ENCODE measurements at regions not wholly inside any gene's neighbourhood (a gene's known extent, or its start where the extent isn't known, plus 50 kb on each side); places are given as distances from the start of the nearest gene placed in this dataset.

DNA sequence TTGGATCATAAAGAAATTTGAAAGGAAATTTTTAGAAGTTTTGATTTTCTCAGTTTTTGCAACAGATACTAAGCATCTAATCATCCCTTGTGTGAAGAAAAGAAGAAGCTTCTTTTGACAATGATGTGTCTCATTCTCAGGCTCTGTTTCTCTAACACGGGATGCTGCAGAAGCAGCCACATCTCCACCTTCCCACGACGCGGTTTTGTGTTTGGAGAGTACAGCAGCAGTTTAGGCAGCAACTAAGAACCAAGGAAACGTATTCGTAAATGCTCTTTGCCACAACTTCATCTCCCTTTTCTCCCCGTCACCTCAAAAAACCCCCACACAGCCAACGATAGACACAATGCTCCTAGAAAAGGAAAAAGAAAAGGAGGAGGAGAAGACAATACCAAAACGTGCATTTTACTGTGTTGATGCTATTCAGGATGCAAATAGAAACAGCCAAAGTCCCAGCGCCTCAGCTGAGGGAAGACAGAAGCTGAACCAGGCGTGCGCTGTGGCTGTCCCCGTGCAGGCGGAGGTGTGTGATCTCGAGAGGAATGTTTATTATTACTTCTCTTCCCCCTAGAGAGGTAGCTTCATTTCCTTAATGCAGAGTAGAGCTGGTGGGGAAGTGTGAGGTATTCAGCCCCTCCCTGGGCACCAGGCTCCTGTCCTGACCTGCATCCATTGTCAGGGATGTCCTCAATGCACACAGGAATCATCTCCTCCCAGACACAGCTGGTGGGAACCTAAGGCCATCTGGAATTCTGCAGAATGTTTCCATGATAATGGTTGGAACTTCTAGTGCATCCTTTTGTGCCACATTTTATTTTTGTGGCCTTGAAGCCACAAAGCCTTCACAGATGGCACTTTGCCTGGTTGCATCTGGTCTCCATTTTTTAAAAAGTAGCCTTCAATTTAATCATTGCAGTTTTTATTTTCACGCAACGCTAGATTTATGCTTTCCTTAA lies 174.6 kb upstream of the KLF6 start:
- no peaks in the 10 kb centered on the region for H3K27me3 ChIP-seq (ENCODE audit: control insufficient read depth, insufficient read depth, low read length)
- BruUV-seq (replicated peaks): no TSS peak
- CTCF ChIA-PET: no interaction called here
- peak overlapping the region; percentile 84 for H3K27ac ChIP-seq (ENCODE audit: low read length)
- intact Hi-C loops (cut with micrococcal nuclease; ENCODE audit: unreplicated experiment): loop anchor here (10.0 kb wide), 1 partner anchor 95 kb away; no protein-coding TSS in a partner anchor
- no peak for TF ChIP-seq TCF7L2 (IDR thresholded peaks at IDR 0.05; ENCODE audit: low read depth, low read length)
- TF ChIP-seq, protein P1, sequence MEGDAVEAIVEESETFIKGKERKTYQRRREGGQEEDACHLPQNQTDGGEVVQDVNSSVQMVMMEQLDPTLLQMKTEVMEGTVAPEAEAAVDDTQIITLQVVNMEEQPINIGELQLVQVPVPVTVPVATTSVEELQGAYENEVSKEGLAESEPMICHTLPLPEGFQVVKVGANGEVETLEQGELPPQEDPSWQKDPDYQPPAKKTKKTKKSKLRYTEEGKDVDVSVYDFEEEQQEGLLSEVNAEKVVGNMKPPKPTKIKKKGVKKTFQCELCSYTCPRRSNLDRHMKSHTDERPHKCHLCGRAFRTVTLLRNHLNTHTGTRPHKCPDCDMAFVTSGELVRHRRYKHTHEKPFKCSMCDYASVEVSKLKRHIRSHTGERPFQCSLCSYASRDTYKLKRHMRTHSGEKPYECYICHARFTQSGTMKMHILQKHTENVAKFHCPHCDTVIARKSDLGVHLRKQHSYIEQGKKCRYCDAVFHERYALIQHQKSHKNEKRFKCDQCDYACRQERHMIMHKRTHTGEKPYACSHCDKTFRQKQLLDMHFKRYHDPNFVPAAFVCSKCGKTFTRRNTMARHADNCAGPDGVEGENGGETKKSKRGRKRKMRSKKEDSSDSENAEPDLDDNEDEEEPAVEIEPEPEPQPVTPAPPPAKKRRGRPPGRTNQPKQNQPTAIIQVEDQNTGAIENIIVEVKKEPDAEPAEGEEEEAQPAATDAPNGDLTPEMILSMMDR (IDR thresholded peaks at IDR 0.05): no peak
- TF ChIP-seq, protein P2, sequence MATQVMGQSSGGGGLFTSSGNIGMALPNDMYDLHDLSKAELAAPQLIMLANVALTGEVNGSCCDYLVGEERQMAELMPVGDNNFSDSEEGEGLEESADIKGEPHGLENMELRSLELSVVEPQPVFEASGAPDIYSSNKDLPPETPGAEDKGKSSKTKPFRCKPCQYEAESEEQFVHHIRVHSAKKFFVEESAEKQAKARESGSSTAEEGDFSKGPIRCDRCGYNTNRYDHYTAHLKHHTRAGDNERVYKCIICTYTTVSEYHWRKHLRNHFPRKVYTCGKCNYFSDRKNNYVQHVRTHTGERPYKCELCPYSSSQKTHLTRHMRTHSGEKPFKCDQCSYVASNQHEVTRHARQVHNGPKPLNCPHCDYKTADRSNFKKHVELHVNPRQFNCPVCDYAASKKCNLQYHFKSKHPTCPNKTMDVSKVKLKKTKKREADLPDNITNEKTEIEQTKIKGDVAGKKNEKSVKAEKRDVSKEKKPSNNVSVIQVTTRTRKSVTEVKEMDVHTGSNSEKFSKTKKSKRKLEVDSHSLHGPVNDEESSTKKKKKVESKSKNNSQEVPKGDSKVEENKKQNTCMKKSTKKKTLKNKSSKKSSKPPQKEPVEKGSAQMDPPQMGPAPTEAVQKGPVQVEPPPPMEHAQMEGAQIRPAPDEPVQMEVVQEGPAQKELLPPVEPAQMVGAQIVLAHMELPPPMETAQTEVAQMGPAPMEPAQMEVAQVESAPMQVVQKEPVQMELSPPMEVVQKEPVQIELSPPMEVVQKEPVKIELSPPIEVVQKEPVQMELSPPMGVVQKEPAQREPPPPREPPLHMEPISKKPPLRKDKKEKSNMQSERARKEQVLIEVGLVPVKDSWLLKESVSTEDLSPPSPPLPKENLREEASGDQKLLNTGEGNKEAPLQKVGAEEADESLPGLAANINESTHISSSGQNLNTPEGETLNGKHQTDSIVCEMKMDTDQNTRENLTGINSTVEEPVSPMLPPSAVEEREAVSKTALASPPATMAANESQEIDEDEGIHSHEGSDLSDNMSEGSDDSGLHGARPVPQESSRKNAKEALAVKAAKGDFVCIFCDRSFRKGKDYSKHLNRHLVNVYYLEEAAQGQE (IDR thresholded peaks at IDR 0.05; ENCODE audit: insufficient read depth in 1 of 2, low read depth in 2 of 2, low read length in 1 of 2): no peak
- TF ChIP-seq SIN3A (IDR thresholded peaks at IDR 0.05; ENCODE audit: borderline replicate concordance, insufficient read depth, low read depth, low read length): no peak
- no peak for TF ChIP-seq POLR2AphosphoS5 (IDR thresholded peaks at IDR 0.05; ENCODE audit: low read depth, low read length)
- H3K4me1 ChIP-seq (ENCODE audit: control insufficient read depth, insufficient read depth, low read length): peaks cover 64% of the 10 kb centered on the region
- H3K4me3 ChIP-seq (ENCODE audit: low read depth in 2 of 2, low read length in 2 of 2): peak overlapping the region in 1 of 2 experiments; percentile 39; a peak in 2 of 4 replicates
- in situ Hi-C loops (cut with HindIII; ENCODE audit: low pct_unique_long_range_greater_than_20kb, low sequenced_read_pairs): no loop called here
- no peaks in the 10 kb centered on the region for H3K36me3 ChIP-seq (ENCODE audit: control insufficient read depth, insufficient read depth, low read length)
- H3K9me3 ChIP-seq (ENCODE audit: control insufficient read depth, insufficient read depth, low read depth, low read length): no peaks in the 10 kb centered on the region
- POLR2A ChIA-PET: interaction anchor here (0.5 kb wide), 1 partner anchor 161 kb away, joined by 16 read pairs; no protein-coding TSS in a partner anchor
- DNase-seq (ENCODE audit: low read depth, low spot score) (no peak), ATAC-seq (peak; percentile 53; the same call in 1 of the 2 replicates)

- POLR2A ChIA-PET: no interaction called here
Measured at GRCh38 chr10:3958472-3958996, 173.5 kb upstream of the KLF6 start.

More at GRCh38 chr10:3958472-3958996, 173.5 kb upstream of the KLF6 start:
- BruUV-seq (replicated peaks): no TSS peak
- no peaks in the 10 kb centered on the region for H3K9me3 ChIP-seq (ENCODE audit: control insufficient read depth, insufficient read depth, low read depth, low read length)
- no peak for DNase-seq (ENCODE audit: low read depth, low spot score)
- TF ChIP-seq, protein P1 (IDR thresholded peaks at IDR 0.05): no peak
- TF ChIP-seq POLR2AphosphoS5 (IDR thresholded peaks at IDR 0.05; ENCODE audit: low read depth, low read length) (no peak), SIN3A (IDR thresholded peaks at IDR 0.05; ENCODE audit: borderline replicate concordance, insufficient read depth, low read depth, low read length) (no peak), TCF7L2 (IDR thresholded peaks at IDR 0.05; ENCODE audit: low read depth, low read length) (no peak)
- TF ChIP-seq, protein P2 (IDR thresholded peaks at IDR 0.05; ENCODE audit: insufficient read depth in 1 of 2, low read depth in 2 of 2, low read length in 1 of 2): no peak
- H3K27ac ChIP-seq (ENCODE audit: low read length): peak overlapping the region; percentile 84
- H3K36me3 ChIP-seq (ENCODE audit: control insufficient read depth, insufficient read depth, low read length): no peaks in the 10 kb centered on the region
- no peak for ATAC-seq
- peaks cover 62% of the 10 kb centered on the region for H3K4me1 ChIP-seq (ENCODE audit: control insufficient read depth, insufficient read depth, low read length)
- H3K27me3 ChIP-seq (ENCODE audit: control insufficient read depth, insufficient read depth, low read length): no peaks in the 10 kb centered on the region
- intact Hi-C loops (cut with micrococcal nuclease; ENCODE audit: unreplicated experiment) (loop anchor here (10.0 kb wide), 1 partner anchor 96 kb away; no protein-coding TSS in a partner anchor), in situ Hi-C loops (cut with HindIII; ENCODE audit: low pct_unique_long_range_greater_than_20kb, low sequenced_read_pairs) (no loop called here)
- no peak overlapping the region for H3K4me3 ChIP-seq (ENCODE audit: low read depth in 2 of 2, low read length in 2 of 2)
- CTCF ChIA-PET: interaction anchor here (0.6 to 0.8 kb wide), 2 partner anchors 9 to 11 kb away, joined by 3 to 4 read pairs; no protein-coding TSS in a partner anchor

Data from Panc1 (cell line).